Embryonic facial prominence (tissue), 1 donor: ENCODE measurements at regions not wholly inside any gene's neighbourhood (a gene's known extent, or its start where the extent isn't known, plus 50 kb on each side); places are given as distances from the start of the nearest gene placed in this dataset.
"Not testable (repeated sequence)": the region's sequence is repeated elsewhere in the genome, so short reads cannot be mapped to it uniquely, and the experiment has no call there.

Experiments
- DNase-seq: peaks from one replicate; pipeline ENCODE4 v3.0.0-alpha.2; 2016; ENCODE audit errors: extremely low spot score

GRCh38 chr5:120147911-120148310 lies 316.2 kb upstream of the PRR16 start:
- DNase-seq, result not testable (repeated sequence)

GRCh38 chr5:120150770-120151169 lies 313.3 kb upstream of the PRR16 start:
- DNase-seq, result no peak

GRCh38 chr5:120151181-120151580 lies 312.9 kb upstream of the PRR16 start:
- no peak for DNase-seq

- DNase-seq, result no peak
These were observed 312.3 kb upstream of the PRR16 start for GRCh38 chr5:120151825-120152224.

DNA sequence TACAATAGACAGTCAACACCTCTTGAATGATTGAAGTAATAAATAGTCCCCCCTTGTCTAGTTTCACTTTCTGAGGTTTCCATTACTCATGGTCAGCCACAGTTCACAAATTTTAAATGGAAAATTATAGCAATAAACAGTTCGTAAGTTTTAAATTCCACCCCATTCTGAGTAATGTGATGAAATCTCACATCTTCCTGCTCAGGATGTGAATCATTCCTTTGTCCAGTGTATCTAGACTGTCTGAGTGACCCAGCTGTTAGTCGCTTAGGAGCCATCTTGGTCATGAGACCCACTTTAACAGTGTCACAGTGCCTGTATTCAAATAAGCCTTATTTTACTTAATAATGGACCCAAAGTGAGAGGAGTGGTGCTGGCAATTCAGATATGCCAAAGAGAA lies 311.6 kb upstream of the PRR16 start:
- no peak for DNase-seq

DNA sequence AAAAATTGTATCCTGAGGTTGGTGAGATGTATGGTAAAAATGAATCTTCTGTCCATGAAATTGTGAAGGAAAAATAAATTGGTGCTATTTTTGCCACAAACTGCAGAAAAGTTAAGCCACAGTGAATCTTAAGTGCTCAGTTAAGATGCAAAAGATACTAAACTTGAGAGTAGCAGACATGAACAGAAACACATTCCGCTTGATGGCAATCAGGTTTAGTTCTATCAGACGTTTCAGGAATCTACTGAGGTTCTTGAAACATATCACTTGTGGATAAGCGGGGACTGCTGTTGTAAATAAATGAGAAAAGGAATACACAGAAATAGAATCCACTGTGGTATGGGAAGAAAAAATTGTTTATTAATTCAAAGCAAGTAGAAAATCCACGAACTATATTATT lies 311.2 kb upstream of the PRR16 start:
- no peak for DNase-seq

- no peak for DNase-seq
These were observed 310.5 kb upstream of the PRR16 start for GRCh38 chr5:120153551-120153950.

DNA sequence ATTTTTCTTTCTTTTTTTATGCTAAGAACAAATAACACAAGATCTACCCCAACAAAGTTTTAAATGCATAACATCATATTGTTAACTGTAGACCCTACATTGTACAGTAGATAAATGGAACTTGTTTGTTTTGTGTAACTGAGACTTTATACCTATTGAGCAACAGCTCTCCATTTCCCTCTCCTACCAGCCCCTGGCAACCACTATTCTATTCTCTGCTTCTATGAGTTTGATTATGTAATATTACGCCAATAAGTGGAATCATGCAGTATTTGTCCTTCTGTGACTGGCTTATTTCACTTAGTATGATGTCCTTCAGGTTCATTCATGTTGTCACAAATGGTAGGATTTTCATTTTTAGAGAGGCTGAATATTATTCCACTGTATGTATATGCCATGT lies 308.2 kb upstream of the PRR16 start:
- DNase-seq, result no peak

DNA sequence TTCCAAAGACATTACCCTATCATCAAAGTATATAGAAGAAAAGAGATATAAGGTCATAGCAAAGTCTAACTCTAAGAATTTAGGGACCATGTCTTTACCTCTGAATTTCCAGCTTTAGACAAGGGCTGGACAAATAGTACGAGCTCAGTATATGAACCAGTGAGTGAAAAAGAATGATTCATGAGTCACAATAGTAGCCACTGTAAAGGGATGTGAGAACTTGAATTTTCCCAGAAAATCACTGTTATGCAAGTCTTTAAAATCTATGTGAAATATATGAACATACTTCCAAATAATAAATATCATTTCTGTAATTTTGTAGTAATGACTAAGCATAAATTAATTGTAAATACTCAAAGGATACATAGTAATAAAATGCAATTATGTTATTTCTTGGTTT lies 305.9 kb upstream of the PRR16 start:
- DNase-seq, result no peak

GRCh38 chr5:120159155-120159554 lies 304.9 kb upstream of the PRR16 start:
- no peak for DNase-seq

GRCh38 chr5:120160124-120160895 lies 303.8 kb upstream of the PRR16 start:
- DNase-seq, result no peak

DNA sequence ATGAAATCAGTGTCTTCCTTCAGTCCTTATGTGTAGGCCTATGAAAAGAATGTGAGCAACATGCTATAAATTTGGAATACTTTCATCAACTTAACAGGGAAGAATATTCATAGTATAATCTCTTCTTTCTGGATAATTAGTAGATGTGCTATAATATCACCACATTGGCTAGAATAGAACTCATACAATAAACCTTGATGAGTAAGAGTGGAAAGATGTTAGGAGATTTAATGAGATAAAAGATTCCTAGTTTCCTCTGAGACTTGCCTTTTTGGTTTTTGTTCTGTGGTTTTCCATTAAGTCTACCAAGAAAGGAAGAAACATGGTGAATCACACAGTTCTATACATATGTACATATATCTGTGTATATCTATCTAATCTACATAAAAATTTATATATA lies 301.8 kb upstream of the PRR16 start:
- no peak for DNase-seq

- no peak for DNase-seq
These were observed 300.1 kb upstream of the PRR16 start for GRCh38 chr5:120164037-120164436.

GRCh38 chr5:120164986-120165385 lies 299.1 kb upstream of the PRR16 start:
- DNase-seq, result no peak

DNA sequence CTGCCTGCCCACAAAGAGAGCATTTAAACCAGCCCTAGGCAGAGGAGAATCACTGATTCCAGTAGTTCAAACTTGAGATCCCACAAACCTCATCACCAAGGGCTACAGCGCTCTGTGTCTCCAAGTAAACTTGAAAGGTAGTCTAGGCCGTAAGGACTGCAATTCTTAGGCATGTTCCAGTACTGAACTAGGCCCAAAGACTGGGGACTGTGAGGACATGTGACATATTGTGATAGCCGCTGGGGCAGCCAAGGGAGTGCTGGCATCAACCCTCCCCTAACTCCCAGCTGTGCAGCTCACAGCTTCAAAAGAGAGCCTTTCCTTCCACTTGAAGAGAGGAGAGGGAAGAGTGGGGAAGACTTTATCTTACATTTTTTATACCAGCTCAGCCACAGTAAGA lies 291.0 kb upstream of the PRR16 start:
- no peak for DNase-seq

DNA sequence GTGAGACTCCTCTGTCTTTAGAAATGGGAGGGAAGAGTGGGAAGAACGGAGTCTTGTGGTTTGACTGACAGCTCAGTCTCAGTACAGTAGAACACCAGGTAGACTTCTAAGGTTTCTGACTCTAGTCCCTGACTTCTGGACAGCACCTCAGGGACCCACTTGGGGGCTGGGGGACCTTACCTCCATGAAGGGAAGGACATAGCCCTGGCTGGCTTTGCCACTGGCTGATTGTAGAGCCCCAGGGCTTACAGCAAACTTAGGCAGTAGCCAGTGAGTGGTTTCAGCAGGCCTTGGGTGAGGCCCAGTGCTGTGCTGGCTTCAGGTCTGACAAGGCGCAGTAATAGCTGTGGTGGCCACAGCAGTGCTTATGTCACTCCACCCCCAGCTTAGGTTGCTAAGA lies 290.0 kb upstream of the PRR16 start:
- DNase-seq, result no peak

DNA sequence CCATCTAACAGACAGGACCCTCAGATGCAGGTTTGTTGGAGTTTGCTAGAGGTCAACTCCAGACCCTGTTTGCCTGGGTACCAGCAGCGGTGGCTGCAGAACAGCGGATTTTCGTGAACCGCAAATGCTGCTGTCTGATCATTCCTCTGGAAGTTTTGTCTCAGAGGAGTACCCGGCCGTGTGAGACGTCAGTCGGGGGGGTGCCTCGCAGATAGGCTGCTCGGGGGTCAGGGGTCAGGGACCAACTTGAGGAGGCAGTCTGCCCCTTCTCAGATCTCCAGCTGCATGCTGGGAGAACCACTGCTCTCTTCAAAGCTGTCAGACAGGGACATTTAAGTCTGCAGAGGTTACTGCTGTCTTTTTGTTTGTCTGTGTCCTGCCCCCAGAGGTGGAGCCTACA lies 282.9 kb upstream of the PRR16 start:
- not testable (repeated sequence) for DNase-seq

DNA sequence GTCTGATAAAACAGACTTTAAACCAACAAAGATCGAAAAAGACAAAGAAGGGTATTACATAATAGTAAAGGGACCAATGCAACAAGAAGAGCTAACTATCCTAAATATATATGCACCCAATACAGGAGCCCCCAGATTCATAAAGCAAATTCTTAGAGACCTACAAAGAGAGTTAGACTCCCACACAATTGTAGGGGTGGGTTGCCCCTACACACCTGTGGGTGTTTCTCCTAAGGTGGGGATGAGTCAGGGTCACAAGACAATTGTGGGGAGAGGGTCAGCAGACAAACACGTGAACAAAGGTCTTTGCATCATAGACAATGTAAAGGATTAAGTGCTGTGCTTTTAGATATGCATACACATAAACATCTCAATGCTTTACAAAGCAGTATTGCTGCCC lies 269.4 kb upstream of the PRR16 start:
- not testable (repeated sequence) for DNase-seq

GRCh38 chr5:120199559-120199958 lies 264.5 kb upstream of the PRR16 start:
- no peak for DNase-seq

GRCh38 chr5:120207129-120207528 lies 257.0 kb upstream of the PRR16 start:
- no peak for DNase-seq

DNA sequence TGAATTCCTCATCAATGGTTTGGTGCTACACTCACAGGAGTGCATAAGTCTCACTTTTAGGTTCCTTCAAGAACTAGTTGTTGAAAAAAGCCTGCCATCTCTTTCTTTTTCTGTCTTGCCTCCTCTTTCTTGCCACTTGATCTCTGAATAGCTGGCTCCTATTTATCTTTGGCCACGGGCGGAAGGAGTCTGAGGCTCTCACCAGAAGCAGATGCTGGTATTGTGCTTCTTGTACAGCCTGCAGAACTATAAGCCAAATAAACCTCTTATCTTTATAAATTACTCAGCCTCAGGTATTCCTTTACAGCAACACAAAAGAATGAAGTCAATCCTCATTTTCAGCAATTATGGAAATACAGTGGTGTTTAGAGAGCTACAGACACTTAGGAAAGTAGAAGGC lies 247.1 kb upstream of the PRR16 start:
- no peak for DNase-seq

DNA sequence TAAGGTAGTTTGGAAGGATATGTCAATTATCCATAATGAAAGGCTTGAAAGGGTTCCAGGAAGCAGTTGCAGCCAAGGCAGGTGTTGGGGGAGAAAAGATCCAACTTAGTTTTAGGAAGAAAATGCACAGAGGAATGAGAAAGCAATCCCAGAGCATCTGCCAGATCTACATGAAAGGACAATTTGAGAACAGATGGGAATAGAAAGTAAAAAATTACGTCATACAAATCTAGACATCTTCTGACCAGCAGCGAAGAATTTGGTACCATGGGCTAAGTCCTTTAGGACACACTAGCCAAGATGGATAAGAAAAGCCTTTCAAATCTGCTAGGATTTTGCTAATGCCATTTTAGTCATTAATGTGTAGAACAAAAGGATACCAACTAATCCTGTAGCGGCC lies 244.1 kb upstream of the PRR16 start:
- no peak for DNase-seq

- no peak for DNase-seq
These were observed 238.6 kb upstream of the PRR16 start for GRCh38 chr5:120225524-120225923.
